K562 (cell line): ENCODE measurements at regions not wholly inside any gene's neighbourhood (a gene's known extent, or its start where the extent isn't known, plus 50 kb on each side); places are given as distances from the start of the nearest gene placed in this dataset.
A peak's percentile ranks its signal among the peaks of the same experiment; 100 is the strongest.

Experiments used
- CAMTA2 ChIP-seq: fragments of 250-450 bp; sonication (Bioruptor Pico); conservative IDR thresholded peaks from 2 replicates; pipeline ENCODE4 v1.5.1; 2022
- CBX3 ChIP-seq, 2 experiments: IDR thresholded peaks; 1 replicate in 1 of 2; 2 replicates in 1 of 2; pipeline ENCODE4 v1.6.1; 2012; ENCODE audit warnings: inconsistent platforms in 2 of 2, low read length in 2 of 2, borderline replicate concordance in 1 of 2, control low read depth in 1 of 2
- CEBPB ChIP-seq: fragments of 450-650 bp; IDR thresholded peaks from 2 replicates; pipeline ENCODE4 v1.6.1; 2016; ENCODE audit warnings: missing genetic modification characterization, missing compliant biosample characterization
- ETS2 ChIP-seq: IDR thresholded peaks from 2 replicates; pipeline ENCODE4 v1.6.1; 2016; ENCODE audit warnings: borderline replicate concordance, missing genetic modification characterization, mild to moderate bottlenecking, moderate library complexity, missing compliant biosample characterization; ENCODE audit not compliant: poor library complexity, severe bottlenecking
- HES1 ChIP-seq: fragments of 450-650 bp; IDR thresholded peaks from 2 replicates; pipeline ENCODE4 v1.6.1; 2016; ENCODE audit warnings: low read depth, mild to moderate bottlenecking, moderate library complexity
- JUNB ChIP-seq: fragments of 450-650 bp; formaldehyde crosslinking; conservative IDR thresholded peaks from 2 replicates; pipeline ENCODE4 v1.4.0; 2020; ENCODE audit warnings: mild to moderate bottlenecking
- LEF1 ChIP-seq: fragments of 450-650 bp; IDR thresholded peaks from 2 replicates; pipeline ENCODE4 v1.6.1; 2016; ENCODE audit warnings: mild to moderate bottlenecking
- MAZ ChIP-seq, 2 experiments: fragments of 450-650 bp in 1 of 2; sonication (generic) in 1 of 2; formaldehyde crosslinking; IDR thresholded peaks in 1 of 2; conservative IDR thresholded peaks in 1 of 2; 2 replicates each; pipeline versions ENCODE4 v1.4.0 to v1.5.0; 2020; ENCODE audit warnings: mild to moderate bottlenecking in 1 of 2, missing genetic modification reagents in 1 of 2
- NCOA1 ChIP-seq: fragments of 450-650 bp; IDR thresholded peaks from 2 replicates; pipeline ENCODE4 v1.6.1; 2016; ENCODE audit warnings: low read depth
- SIN3A ChIP-seq, 2 experiments: fragments of 150-350 bp in 1 of 2; IDR thresholded peaks; 2 replicates each; pipeline ENCODE4 v1.6.1; 2011 to 2016; ENCODE audit warnings: borderline replicate concordance in 2 of 2, low read depth in 2 of 2, low read length in 2 of 2, mild to moderate bottlenecking in 2 of 2, moderate library complexity in 2 of 2; ENCODE audit not compliant: control insufficient read depth in 1 of 2
- SOX6 ChIP-seq: fragments of 450-650 bp; IDR thresholded peaks from 2 replicates; pipeline ENCODE4 v1.6.1; 2014; ENCODE audit warnings: mild to moderate bottlenecking
- TCF3 ChIP-seq: sonication (generic); formaldehyde crosslinking; IDR thresholded peaks from 2 replicates; pipeline ENCODE4 v1.4.0; 2020; ENCODE audit warnings: mild to moderate bottlenecking, missing genetic modification reagents
- XRCC5 ChIP-seq: fragments of 200-400 bp; formaldehyde crosslinking; IDR thresholded peaks from 2 replicates; pipeline ENCODE4 v1.6.1; 2017; ENCODE audit warnings: low read depth, mild to moderate bottlenecking, low read length
- ZNF766 ChIP-seq: fragments of 200-800 bp; sonication (Bioruptor generic); conservative IDR thresholded peaks from 2 replicates; pipeline ENCODE4 v1.6.1; 2016; ENCODE audit warnings: missing genetic modification characterization, missing compliant biosample characterization
- TF ChIP-seq, protein P1 (sequence below): fragments of 250-450 bp; sonication (Bioruptor Pico); IDR thresholded peaks from 2 replicates; pipeline ENCODE4 v1.5.0; 2021
- TF ChIP-seq, protein P2 (sequence below): fragments of 250-450 bp; sonication (Bioruptor Pico); IDR thresholded peaks from 2 replicates; pipeline ENCODE4 v1.8.0; 2021; ENCODE audit warnings: moderate library complexity, mild to moderate bottlenecking, inconsistent platforms
- TF ChIP-seq, protein P3 (sequence below): sonication (generic); formaldehyde crosslinking; IDR thresholded peaks from 2 replicates; pipeline ENCODE4 v1.8.1; 2023; ENCODE audit warnings: mild to moderate bottlenecking, missing genetic modification reagents

- TF ChIP-seq CEBPB (no peak), HES1 (0 out of 2 replicates have a peak, but pooled peaks have one; percentile 24), ZNF766 (CRISPR knock-in tag) (peak; percentile 99), SOX6 (peak; percentile 34; the same call in 1 of the 2 replicates), ETS2 (no peak), LEF1 (no peak), NCOA1 (no peak), TCF3 (CRISPR knock-in tag) (peak; percentile 51), XRCC5 (no peak), CAMTA2 (CRISPR knock-in tag) (no peak), SIN3A (IDR thresholded peaks at IDR 0.05; ENCODE audit: borderline replicate concordance in 2 of 2, control insufficient read depth in 1 of 2, low read depth in 2 of 2, low read length in 2 of 2) (no peak), MAZ (CRISPR knock-in tag; conservative IDR thresholded peaks at IDR 0.05 in 1 of 2, IDR thresholded peaks at IDR 0.05 in 1 of 2) (0 out of 4 replicates have a peak, but pooled peaks of 1 of the 2 experiments have one; percentile 30), CBX3 (IDR thresholded peaks at IDR 0.05; ENCODE audit: borderline replicate concordance in 1 of 2, low read length in 2 of 2) (no peak), JUNB (CRISPR knock-in tag) (no peak)
- TF ChIP-seq, protein P1, sequence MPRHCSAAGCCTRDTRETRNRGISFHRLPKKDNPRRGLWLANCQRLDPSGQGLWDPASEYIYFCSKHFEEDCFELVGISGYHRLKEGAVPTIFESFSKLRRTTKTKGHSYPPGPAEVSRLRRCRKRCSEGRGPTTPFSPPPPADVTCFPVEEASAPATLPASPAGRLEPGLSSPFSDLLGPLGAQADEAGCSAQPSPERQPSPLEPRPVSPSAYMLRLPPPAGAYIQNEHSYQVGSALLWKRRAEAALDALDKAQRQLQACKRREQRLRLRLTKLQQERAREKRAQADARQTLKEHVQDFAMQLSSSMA (CRISPR knock-in tag), result no peak
- TF ChIP-seq, protein P2, sequence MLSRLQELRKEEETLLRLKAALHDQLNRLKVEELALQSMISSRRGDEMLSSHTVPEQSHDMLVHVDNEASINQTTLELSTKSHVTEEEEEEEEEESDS (CRISPR knock-in tag), result no peak
- TF ChIP-seq, protein P3, sequence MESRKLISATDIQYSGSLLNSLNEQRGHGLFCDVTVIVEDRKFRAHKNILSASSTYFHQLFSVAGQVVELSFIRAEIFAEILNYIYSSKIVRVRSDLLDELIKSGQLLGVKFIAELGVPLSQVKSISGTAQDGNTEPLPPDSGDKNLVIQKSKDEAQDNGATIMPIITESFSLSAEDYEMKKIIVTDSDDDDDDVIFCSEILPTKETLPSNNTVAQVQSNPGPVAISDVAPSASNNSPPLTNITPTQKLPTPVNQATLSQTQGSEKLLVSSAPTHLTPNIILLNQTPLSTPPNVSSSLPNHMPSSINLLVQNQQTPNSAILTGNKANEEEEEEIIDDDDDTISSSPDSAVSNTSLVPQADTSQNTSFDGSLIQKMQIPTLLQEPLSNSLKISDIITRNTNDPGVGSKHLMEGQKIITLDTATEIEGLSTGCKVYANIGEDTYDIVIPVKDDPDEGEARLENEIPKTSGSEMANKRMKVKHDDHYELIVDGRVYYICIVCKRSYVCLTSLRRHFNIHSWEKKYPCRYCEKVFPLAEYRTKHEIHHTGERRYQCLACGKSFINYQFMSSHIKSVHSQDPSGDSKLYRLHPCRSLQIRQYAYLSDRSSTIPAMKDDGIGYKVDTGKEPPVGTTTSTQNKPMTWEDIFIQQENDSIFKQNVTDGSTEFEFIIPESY (CRISPR knock-in tag), result no peak
Observed at GRCh38 chr1:8249838-8250237, 68.1 kb upstream of the SLC45A1 start (continued).
